Prostate gland (tissue), 2 donors: ENCODE measurements at regions not wholly inside any gene's neighbourhood (a gene's known extent, or its start where the extent isn't known, plus 50 kb on each side); places are given as distances from the start of the nearest gene placed in this dataset.

Experiments
- CTCF ChIP-seq, 4 experiments: fragments of 200-600 bp in 2 of 4; fragments of 450-650 bp in 2 of 4; sonication (generic) in 2 of 4; IDR thresholded peaks; 1 replicate in 3 of 4; 2 replicates in 1 of 4; pipeline ENCODE4 v1.5.1; 2016 to 2019; ENCODE audit warnings: antibody characterized with exemption in 4 of 4, mild to moderate bottlenecking in 2 of 4, moderate library complexity in 2 of 4
- POLR2A ChIP-seq: fragments of 450-650 bp; IDR thresholded peaks from one replicate; pipeline ENCODE4 v1.6.1; 2016; ENCODE audit warnings: antibody characterized with exemption, mild to moderate bottlenecking

DNA sequence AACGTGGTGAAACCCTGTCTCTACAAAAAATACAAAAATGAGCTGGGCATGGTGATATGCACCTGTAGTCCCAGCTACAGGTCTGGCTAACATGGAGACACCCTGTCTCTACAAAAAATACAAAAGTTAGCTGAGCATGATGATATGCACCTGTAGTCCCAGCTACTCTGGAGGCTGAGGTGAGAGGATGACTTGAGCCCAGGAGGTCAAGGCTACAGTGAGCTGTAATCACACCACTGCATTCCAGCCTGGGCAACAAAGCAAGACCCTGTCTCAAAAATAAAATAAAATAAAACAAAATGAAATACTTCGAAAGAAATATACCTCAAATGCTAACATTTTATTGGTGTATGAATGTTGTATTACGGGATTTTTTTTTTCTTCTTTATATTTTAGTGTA lies 107.6 kb upstream of the EGLN3 start:
- TF ChIP-seq CTCF (IDR thresholded peaks at IDR 0.05) = no peak
- no peak for TF ChIP-seq POLR2A
